ENCODE measurements at regions not wholly inside any gene's neighbourhood (a gene's known extent, or its start where the extent isn't known, plus 50 kb on each side); places are given as distances from the start of the nearest gene placed in this dataset.
"Not testable (repeated sequence)": the region's sequence is repeated elsewhere in the genome, so short reads cannot be mapped to it uniquely, and the experiment has no call there.

- DNase-seq (ENCODE audit: low read depth): no peak
These were observed 90.0 kb downstream of the CD24 start for GRCh38 chr6:106884576-106884975.

GRCh38 chr6:106883808-106884262 lies 90.7 kb downstream of the CD24 start:
- DNase-seq (ENCODE audit: low read depth): no peak

- DNase-seq (ENCODE audit: low read depth): peak; percentile 8
These were observed 91.7 kb downstream of the CD24 start for GRCh38 chr6:106882601-106883518.

GRCh38 chr6:106882138-106882537 lies 92.4 kb downstream of the CD24 start:
- DNase-seq (ENCODE audit: low read depth): no peak

- no peak for DNase-seq (ENCODE audit: low read depth)
These were observed 93.6 kb downstream of the CD24 start for GRCh38 chr6:106880952-106881351.

- DNase-seq (ENCODE audit: low read depth): no peak
These were observed 98.7 kb downstream of the CD24 start for GRCh38 chr6:106875782-106876321.

GRCh38 chr6:106874481-106874880 lies 100.0 kb downstream of the CD24 start:
- no peak for DNase-seq (ENCODE audit: low read depth)

- DNase-seq (ENCODE audit: low read depth): peak; percentile 56
These were observed 102.5 kb downstream of the CD24 start for GRCh38 chr6:106872049-106872448.

GRCh38 chr6:106870824-106871717 lies 103.5 kb downstream of the CD24 start:
- DNase-seq (ENCODE audit: low read depth): peak; percentile 66

- peak; percentile 87 for DNase-seq (ENCODE audit: low read depth)
These were observed 104.5 kb downstream of the CD24 start for GRCh38 chr6:106870069-106870468.

- no peak for DNase-seq (ENCODE audit: low read depth)
These were observed 105.3 kb downstream of the CD24 start for GRCh38 chr6:106869203-106869602.

GRCh38 chr6:106866875-106867658 lies 107.5 kb downstream of the CD24 start:
- no peak for DNase-seq (ENCODE audit: low read depth)

GRCh38 chr6:106862858-106863257 lies 111.7 kb downstream of the CD24 start:
- DNase-seq (ENCODE audit: low read depth): no peak

- DNase-seq (ENCODE audit: low read depth): no peak
These were observed 113.6 kb downstream of the CD24 start for GRCh38 chr6:106860940-106861339.

- DNase-seq (ENCODE audit: low read depth): peak; percentile 81
These were observed 115.9 kb downstream of the CD24 start for GRCh38 chr6:106858653-106859092.

GRCh38 chr6:106857771-106858652 lies 116.5 kb downstream of the CD24 start:
- no peak for DNase-seq (ENCODE audit: low read depth)

- DNase-seq (ENCODE audit: low read depth): not testable (repeated sequence)
These were observed 117.2 kb downstream of the CD24 start for GRCh38 chr6:106857310-106857709.

- DNase-seq (ENCODE audit: low read depth): no peak
These were observed 118.2 kb downstream of the CD24 start for GRCh38 chr6:106856227-106856874.

- DNase-seq (ENCODE audit: low read depth): no peak
These were observed 119.4 kb downstream of the CD24 start for GRCh38 chr6:106855117-106855516.

Data from Daoy (cell line).